Glomerular visceral epithelial cell (primary cell): ENCODE measurements at regions not wholly inside any gene's neighbourhood (a gene's known extent, or its start where the extent isn't known, plus 50 kb on each side); places are given as distances from the start of the nearest gene placed in this dataset.
A peak's percentile ranks its signal among the peaks of the same experiment; 100 is the strongest.
"Not testable (repeated sequence)": the region's sequence is repeated elsewhere in the genome, so short reads cannot be mapped to it uniquely, and the experiment has no call there.

Source experiments
- DNase-seq: peaks from one replicate; pipeline ENCODE4 v3.0.0-alpha.2; 2016; ENCODE audit errors: extremely low spot score

GRCh38 chr19:31445406-31445805, 96.2 kb upstream of the TSHZ3 start:
- no peak for DNase-seq

GRCh38 chr19:31448221-31448657, 99.0 kb upstream of the TSHZ3 start:
- DNase-seq: peak; percentile 5

DNA sequence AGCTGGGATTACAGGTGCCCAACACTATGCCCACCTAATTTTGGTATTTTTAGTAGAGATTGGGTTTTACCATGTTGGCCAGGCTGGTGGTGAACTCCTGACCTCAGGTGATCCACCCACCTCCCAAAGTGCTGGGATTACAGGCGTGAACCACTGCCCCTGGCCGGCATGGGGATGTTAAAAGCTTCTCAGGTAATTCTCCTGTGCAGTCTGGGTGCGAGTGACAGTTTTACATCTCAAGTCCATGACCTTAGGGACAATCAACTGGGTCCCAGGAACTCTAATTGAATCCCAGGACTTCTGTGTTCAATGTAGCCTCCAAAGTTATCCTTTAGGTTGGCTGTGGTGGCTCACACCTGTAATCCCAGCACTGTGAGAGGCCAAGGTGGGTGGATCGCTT, 100.1 kb upstream of the TSHZ3 start:
- no peak for DNase-seq

GRCh38 chr19:31450696-31451095, 101.5 kb upstream of the TSHZ3 start:
- DNase-seq: no peak

GRCh38 chr19:31451686-31452330, 102.6 kb upstream of the TSHZ3 start:
- no peak for DNase-seq

GRCh38 chr19:31459430-31459829, 110.2 kb upstream of the TSHZ3 start:
- no peak for DNase-seq

DNA sequence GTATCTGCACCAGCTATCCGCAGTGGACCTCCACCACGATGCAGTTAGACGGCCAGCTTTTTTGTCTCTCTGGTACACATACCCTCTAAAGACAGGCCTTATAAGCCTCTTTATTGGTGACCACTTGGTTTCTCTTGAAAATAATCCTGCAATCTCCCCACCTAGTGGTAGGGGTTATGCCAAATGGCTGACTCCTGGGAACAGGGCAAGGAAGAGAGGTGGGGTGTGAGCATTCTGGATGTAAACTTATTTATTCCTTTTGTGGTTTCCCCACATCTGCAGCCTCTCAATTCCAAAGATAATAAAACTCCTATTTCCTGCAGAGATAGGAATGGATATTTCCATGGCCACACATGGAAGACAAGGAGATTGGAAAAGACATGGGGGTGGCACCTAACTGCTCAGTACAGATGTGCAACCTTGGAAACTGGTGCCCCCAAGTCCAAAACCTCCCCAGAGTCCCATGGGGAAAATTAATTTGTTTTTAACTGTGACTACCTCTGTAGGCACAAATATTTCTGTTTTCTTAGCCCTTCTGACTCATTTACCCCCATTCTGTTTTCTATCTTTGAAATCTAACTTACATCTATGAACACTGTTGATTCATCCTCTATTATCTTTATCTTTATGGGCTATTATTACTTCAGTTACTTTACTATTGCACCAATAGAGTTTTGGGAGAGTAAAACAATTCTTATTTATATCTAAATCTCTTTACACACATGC, 112.7 kb upstream of the TSHZ3 start:
- DNase-seq: no peak

- no peak for DNase-seq
Observed at GRCh38 chr19:31470229-31470939, 121.1 kb upstream of the TSHZ3 start.

DNA sequence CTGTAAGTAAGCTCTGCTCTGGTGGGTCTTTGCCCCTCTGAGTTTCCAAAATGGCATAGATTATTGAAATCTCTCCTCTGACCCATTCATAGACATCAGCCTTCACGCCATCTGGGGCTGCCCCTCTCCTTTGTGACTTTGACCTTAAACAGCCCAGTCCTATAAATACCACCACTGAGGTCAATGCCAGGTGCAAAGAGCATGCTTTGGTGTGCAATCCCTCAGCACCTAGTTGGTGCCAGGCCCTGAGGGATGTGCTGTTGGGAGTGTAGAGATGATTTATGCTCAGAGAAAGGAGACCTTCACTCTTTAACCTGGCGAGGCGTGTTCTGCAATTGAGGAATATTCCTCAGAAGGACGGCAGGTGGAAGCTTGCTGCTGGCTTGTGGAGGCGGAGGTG, 121.7 kb upstream of the TSHZ3 start:
- DNase-seq: no peak

- DNase-seq: no peak
Observed at GRCh38 chr19:31478241-31478640, 129.0 kb upstream of the TSHZ3 start.

DNA sequence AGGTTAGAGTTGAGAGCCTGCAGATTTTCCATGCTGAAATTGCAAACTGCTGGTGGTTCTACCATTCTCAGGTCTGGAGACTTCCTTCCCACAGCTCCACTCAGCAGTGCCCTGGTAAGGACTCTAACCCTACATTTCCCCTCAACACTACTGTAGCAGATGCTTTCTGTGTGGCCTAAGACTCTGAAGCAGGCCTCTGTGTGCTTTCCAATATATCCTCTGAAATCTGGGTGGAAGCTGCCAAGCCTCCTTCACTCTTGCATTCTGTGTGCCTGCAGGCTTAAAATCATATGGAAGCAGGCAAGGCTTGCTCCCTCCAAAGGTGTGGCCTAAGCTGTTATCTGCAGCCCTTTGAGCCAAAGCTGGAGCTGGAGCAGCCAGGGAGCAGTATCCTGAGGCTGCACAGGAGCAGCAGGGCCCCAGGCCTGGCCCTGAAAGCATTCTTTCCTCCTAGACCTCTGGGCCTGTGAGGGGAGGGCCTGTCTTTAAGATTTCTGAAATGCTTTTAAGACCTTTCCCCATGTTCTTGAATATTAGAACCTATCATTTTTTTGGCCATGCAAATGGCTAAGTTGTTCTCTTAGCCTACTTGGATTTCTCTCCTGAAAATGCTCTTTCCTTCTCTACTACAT, 134.1 kb upstream of the TSHZ3 start:
- no peak for DNase-seq

GRCh38 chr19:31484858-31485410, 135.7 kb upstream of the TSHZ3 start:
- not testable (repeated sequence) for DNase-seq

DNA sequence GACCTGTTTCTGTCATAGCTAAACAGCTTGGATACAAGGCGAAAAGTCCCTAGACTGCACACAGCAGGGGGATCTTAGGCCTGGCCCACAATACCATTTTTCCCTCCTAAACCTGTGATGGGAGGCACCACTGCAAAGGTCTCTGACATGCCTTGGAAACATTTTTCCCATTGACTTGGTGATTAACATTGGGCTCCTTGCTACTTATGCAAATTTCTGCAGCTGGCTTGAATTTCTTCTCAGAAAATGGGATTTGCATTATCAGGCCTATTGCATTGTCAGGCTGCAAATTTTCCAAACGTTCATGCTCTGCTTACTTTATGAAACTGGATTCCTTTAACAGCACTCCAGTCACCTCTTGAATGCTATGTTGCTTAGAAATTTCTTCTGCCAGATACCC, 136.2 kb upstream of the TSHZ3 start:
- no peak for DNase-seq

- no peak for DNase-seq
Observed at GRCh38 chr19:31491242-31491641, 142.0 kb upstream of the TSHZ3 start.

- DNase-seq: no peak
Observed at GRCh38 chr19:31492050-31492449, 142.8 kb upstream of the TSHZ3 start.

DNA sequence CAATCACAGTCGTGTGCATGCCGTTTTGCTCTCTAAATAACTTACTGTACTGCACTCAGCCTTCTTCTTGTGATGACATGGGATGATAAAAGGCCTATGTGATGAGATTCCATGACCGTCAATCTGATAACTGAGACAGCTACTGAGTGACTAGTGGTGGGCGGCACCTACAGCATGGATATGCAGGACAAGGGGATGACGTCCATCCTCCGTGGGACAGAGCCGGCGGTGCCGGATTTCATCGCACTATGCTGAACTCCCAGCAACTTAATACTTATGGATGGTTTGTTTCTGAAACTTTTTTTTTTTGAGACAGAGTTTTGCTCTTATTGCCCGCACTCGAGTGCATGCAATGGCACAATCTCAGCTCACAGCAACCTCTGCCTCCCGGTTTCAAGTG, 146.8 kb upstream of the TSHZ3 start:
- DNase-seq: no peak

- no peak for DNase-seq
Observed at GRCh38 chr19:31497709-31498108, 148.5 kb upstream of the TSHZ3 start.

GRCh38 chr19:31498781-31499180, 149.5 kb upstream of the TSHZ3 start:
- DNase-seq: no peak

DNA sequence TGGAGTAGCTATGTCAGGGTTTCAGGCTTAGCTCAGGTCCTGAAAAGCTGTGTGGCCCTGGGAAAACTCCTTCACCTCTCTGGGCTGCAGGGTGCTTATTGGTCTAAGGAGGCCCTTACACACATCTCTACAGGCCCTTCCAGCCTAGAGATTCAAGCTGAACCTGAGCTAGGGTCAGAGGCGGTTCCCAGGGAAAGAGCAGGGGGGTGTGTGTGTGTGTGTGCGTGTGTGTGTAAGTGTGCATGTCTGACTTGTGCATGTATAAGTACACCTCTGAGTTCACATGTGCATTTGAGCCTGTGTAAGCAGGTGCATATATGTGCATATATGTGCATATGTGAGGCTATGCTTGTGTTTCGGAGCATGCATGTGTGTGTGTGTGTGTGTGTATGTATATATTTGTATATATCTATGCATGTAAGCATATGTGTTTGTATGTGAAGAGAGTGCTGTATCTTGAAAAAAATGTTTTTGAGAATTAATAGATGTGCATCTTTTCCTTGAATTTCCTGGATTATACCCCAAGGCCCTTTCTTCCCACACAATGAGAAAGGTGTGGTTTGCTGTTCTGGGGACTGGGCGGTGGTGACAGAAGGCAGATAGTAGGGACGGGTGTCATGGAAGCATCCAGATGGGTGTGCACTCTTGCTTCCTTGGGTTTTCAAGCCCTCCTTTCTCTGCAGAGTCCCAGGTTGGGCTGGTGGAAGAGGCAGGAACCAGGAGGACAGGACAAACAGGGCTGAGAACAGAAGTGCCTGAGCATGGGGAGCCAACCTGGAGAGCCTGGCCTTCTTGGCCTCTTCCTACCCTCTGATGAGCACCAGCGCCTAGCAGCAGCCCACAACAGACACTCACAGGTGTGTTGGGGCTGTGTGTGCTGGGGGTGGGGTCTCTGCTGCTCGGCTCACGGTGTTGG, 150.3 kb upstream of the TSHZ3 start:
- DNase-seq: no peak

DNA sequence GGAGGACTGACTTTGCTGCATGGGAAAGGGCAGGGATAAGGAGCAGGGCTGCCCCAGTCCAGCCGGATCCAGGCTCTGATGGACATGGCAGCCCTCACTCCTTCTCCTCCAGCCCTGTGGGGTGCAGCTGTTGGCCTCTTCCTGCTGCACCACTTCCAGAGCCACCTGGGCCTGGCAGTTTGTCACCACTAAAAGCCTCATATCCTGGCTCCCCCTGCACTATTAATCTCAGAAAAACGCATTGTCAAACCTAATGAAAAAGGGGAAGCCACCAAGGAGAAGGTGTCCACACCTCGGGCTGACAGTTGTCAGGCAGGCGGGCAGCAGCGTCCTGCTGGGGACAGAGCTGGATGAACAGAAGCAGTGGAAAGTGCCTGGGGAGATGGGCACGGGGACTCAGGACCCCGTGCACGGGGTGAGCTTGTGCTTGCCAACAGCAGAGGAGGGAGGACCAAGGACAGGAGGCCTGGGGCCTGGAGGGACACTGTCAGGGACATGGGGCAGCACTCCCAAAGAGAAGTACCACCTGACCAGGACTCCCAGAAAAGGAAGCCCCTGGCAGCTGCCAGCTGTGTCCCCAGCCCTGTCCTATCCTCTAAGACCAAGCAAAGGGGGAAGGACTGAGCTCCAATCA, 151.1 kb upstream of the TSHZ3 start:
- DNase-seq: no peak

DNA sequence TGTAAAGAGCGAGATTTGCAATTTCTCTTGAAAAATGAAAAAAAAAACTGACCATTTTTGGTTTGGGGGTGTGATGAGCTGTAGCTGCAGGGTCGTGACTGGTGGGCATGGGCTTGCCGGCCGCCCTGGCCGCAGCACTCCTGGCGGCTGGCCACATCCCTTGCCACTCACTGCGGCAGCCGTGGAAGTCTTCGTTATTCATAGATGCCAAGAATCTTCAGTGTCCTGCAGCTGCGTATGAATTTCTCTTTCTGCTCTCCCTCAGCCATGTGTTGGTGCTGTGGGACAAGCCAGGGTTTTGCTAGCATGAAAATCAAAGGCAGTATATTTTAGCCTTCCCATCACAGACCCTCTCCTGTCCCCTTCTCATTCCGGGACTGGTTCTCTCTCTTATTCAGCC, 151.7 kb upstream of the TSHZ3 start:
- DNase-seq: no peak
